Thyroid gland (tissue), 4 donors: ENCODE measurements at regions not wholly inside any gene's neighbourhood (a gene's known extent, or its start where the extent isn't known, plus 50 kb on each side); places are given as distances from the start of the nearest gene placed in this dataset.

Experiments used
- POLR2A ChIP-seq, 2 donors: fragments of 450-650 bp; IDR thresholded peaks; one replicate each; pipeline ENCODE4 v1.6.1; 2017; ENCODE audit warnings: antibody characterized with exemption in 2 of 2, mild to moderate bottlenecking in 2 of 2, moderate library complexity in 1 of 2
- TF ChIP-seq, protein P1 (sequence below), 6 experiments: fragments of 200-600 bp in 3 of 6; fragments of 450-650 bp in 3 of 6; sonication (generic) in 3 of 6; IDR thresholded peaks; one replicate each; pipeline ENCODE4 v1.5.1; 2016 to 2019; ENCODE audit warnings: antibody characterized with exemption in 6 of 6, mild to moderate bottlenecking in 2 of 6, inconsistent platforms in 1 of 6, moderate library complexity in 1 of 6

- no peak for TF ChIP-seq POLR2A (IDR thresholded peaks at IDR 0.05)
- TF ChIP-seq, protein P1, sequence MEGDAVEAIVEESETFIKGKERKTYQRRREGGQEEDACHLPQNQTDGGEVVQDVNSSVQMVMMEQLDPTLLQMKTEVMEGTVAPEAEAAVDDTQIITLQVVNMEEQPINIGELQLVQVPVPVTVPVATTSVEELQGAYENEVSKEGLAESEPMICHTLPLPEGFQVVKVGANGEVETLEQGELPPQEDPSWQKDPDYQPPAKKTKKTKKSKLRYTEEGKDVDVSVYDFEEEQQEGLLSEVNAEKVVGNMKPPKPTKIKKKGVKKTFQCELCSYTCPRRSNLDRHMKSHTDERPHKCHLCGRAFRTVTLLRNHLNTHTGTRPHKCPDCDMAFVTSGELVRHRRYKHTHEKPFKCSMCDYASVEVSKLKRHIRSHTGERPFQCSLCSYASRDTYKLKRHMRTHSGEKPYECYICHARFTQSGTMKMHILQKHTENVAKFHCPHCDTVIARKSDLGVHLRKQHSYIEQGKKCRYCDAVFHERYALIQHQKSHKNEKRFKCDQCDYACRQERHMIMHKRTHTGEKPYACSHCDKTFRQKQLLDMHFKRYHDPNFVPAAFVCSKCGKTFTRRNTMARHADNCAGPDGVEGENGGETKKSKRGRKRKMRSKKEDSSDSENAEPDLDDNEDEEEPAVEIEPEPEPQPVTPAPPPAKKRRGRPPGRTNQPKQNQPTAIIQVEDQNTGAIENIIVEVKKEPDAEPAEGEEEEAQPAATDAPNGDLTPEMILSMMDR (IDR thresholded peaks at IDR 0.05), result no peak
Measured at GRCh38 chr15:39468828-39469227, 112.1 kb upstream of the THBS1 start.
